ENCODE measurements at regions not wholly inside any gene's neighbourhood (a gene's known extent, or its start where the extent isn't known, plus 50 kb on each side); places are given as distances from the start of the nearest gene placed in this dataset.

GRCh38 chr12:46960681-46961080 is 118.7 kb upstream of the PCED1B start:
- Histone ChIP-seq H3K27me3 (no peaks in the 10 kb centered on the region), H3K36me3 (no peaks in the 10 kb centered on the region), H3K4me3 (ENCODE audit: low read depth in 1 of 2, low read length in 1 of 2) (no peak overlapping the region), H3K4me1 (ENCODE audit: control insufficient read depth in 1 of 2, insufficient read depth in 1 of 2, low read depth in 1 of 2, low read length in 1 of 2) (no peaks in the 10 kb centered on the region), H3K9me3 (no peaks in the 10 kb centered on the region), H3K27ac (no peak overlapping the region)
- no peak for TF ChIP-seq CTCF (IDR thresholded peaks at IDR 0.05)

- Histone ChIP-seq H3K27ac (no peak overlapping the region), H3K4me3 (ENCODE audit: low read depth in 1 of 2, low read length in 1 of 2) (no peak overlapping the region), H3K27me3 (no peaks in the 10 kb centered on the region), H3K9me3 (no peaks in the 10 kb centered on the region), H3K36me3 (no peaks in the 10 kb centered on the region), H3K4me1 (ENCODE audit: control insufficient read depth in 1 of 2, insufficient read depth in 1 of 2, low read depth in 1 of 2, low read length in 1 of 2) (no peaks in the 10 kb centered on the region)
- TF ChIP-seq CTCF (IDR thresholded peaks at IDR 0.05), result no peak
Observed at GRCh38 chr12:46963191-46963590, 116.2 kb upstream of the PCED1B start.

GRCh38 chr12:46963977-46964971 is 115.1 kb upstream of the PCED1B start:
- Histone ChIP-seq H3K4me3 (ENCODE audit: low read depth in 1 of 2, low read length in 1 of 2) (no peak overlapping the region), H3K27ac (no peak overlapping the region), H3K36me3 (no peaks in the 10 kb centered on the region), H3K4me1 (ENCODE audit: control insufficient read depth in 1 of 2, insufficient read depth in 1 of 2, low read depth in 1 of 2, low read length in 1 of 2) (no peaks in the 10 kb centered on the region), H3K9me3 (no peaks in the 10 kb centered on the region), H3K27me3 (no peaks in the 10 kb centered on the region)
- no peak for TF ChIP-seq CTCF (IDR thresholded peaks at IDR 0.05)

- no peaks in the 10 kb centered on the region for H3K36me3 ChIP-seq
- TF ChIP-seq CTCF (IDR thresholded peaks at IDR 0.05), result no peak
- no peaks in the 10 kb centered on the region for H3K27me3 ChIP-seq
- no peaks in the 10 kb centered on the region for H3K9me3 ChIP-seq
- no peak overlapping the region for H3K27ac ChIP-seq
- no peak overlapping the region for H3K4me3 ChIP-seq (ENCODE audit: low read depth in 1 of 2, low read length in 1 of 2)
- H3K4me1 ChIP-seq (ENCODE audit: control insufficient read depth in 1 of 2, insufficient read depth in 1 of 2, low read depth in 1 of 2, low read length in 1 of 2), result no peaks in the 10 kb centered on the region
Observed at GRCh38 chr12:46965137-46965536, 114.3 kb upstream of the PCED1B start.

GRCh38 chr12:46965880-46966279 is 113.5 kb upstream of the PCED1B start:
- H3K36me3 ChIP-seq, result no peaks in the 10 kb centered on the region
- H3K4me1 ChIP-seq (ENCODE audit: control insufficient read depth in 1 of 2, insufficient read depth in 1 of 2, low read depth in 1 of 2, low read length in 1 of 2), result no peaks in the 10 kb centered on the region
- no peak for TF ChIP-seq CTCF (IDR thresholded peaks at IDR 0.05)
- H3K27ac ChIP-seq, result no peak overlapping the region
- H3K4me3 ChIP-seq (ENCODE audit: low read depth in 1 of 2, low read length in 1 of 2), result no peak overlapping the region
- no peaks in the 10 kb centered on the region for H3K27me3 ChIP-seq
- H3K9me3 ChIP-seq, result no peaks in the 10 kb centered on the region
